AG20443 (cell line): ENCODE measurements at regions not wholly inside any gene's neighbourhood (a gene's known extent, or its start where the extent isn't known, plus 50 kb on each side); places are given as distances from the start of the nearest gene placed in this dataset.
"Not testable (repeated sequence)": the region's sequence is repeated elsewhere in the genome, so short reads cannot be mapped to it uniquely, and the experiment has no call there.

Source experiments
- DNase-seq: peaks from one replicate; pipeline ENCODE4 v3.0.0; 2012; ENCODE audit warnings: low spot score, mixed read lengths

- DNase-seq: no peak
These were observed 54.5 kb downstream of the IRX5 start for GRCh38 chr16:54985156-54985555.

- no peak for DNase-seq
These were observed 55.0 kb downstream of the IRX5 start for GRCh38 chr16:54985668-54986067.

GRCh38 chr16:54986409-54986808 is 55.7 kb downstream of the IRX5 start:
- no peak for DNase-seq

- no peak for DNase-seq
These were observed 56.4 kb downstream of the IRX5 start for GRCh38 chr16:54987081-54987480.

- DNase-seq: no peak
These were observed 60.9 kb downstream of the IRX5 start for GRCh38 chr16:54991525-54991924.

GRCh38 chr16:54991946-54992345 is 61.3 kb downstream of the IRX5 start:
- not testable (repeated sequence) for DNase-seq

- DNase-seq: no peak
These were observed 62.6 kb downstream of the IRX5 start for GRCh38 chr16:54993106-54993895.

GRCh38 chr16:54996186-54996585 is 65.5 kb downstream of the IRX5 start:
- no peak for DNase-seq

- DNase-seq: no peak
These were observed 68.2 kb downstream of the IRX5 start for GRCh38 chr16:54998834-54999233.

- DNase-seq: no peak
These were observed 68.8 kb downstream of the IRX5 start for GRCh38 chr16:54999481-54999880.

- DNase-seq: peak; percentile 35
These were observed 69.9 kb downstream of the IRX5 start for GRCh38 chr16:55000595-55000994.

- DNase-seq: peak; percentile 54
These were observed 71.3 kb downstream of the IRX5 start for GRCh38 chr16:55001931-55002330.

GRCh38 chr16:55002419-55002818 is 71.8 kb downstream of the IRX5 start:
- no peak for DNase-seq

GRCh38 chr16:55003306-55003705 is 72.6 kb downstream of the IRX5 start:
- DNase-seq: no peak

- DNase-seq: no peak
These were observed 73.3 kb downstream of the IRX5 start for GRCh38 chr16:55003916-55004315.

- DNase-seq: no peak
These were observed 76.8 kb downstream of the IRX5 start for GRCh38 chr16:55007504-55007903.

GRCh38 chr16:55008836-55009510 is 78.3 kb downstream of the IRX5 start:
- DNase-seq: no peak

- DNase-seq: no peak
These were observed 78.9 kb downstream of the IRX5 start for GRCh38 chr16:55009581-55009980.

- no peak for DNase-seq
These were observed 80.0 kb downstream of the IRX5 start for GRCh38 chr16:55010492-55011160.

- no peak for DNase-seq
These were observed 81.7 kb downstream of the IRX5 start for GRCh38 chr16:55012362-55012761.

GRCh38 chr16:55012793-55013192 is 82.1 kb downstream of the IRX5 start:
- DNase-seq: no peak

- no peak for DNase-seq
These were observed 83.4 kb downstream of the IRX5 start for GRCh38 chr16:55014022-55014421.
